ENCODE measurements at regions not wholly inside any gene's neighbourhood (a gene's known extent, or its start where the extent isn't known, plus 50 kb on each side); places are given as distances from the start of the nearest gene placed in this dataset.

DNA sequence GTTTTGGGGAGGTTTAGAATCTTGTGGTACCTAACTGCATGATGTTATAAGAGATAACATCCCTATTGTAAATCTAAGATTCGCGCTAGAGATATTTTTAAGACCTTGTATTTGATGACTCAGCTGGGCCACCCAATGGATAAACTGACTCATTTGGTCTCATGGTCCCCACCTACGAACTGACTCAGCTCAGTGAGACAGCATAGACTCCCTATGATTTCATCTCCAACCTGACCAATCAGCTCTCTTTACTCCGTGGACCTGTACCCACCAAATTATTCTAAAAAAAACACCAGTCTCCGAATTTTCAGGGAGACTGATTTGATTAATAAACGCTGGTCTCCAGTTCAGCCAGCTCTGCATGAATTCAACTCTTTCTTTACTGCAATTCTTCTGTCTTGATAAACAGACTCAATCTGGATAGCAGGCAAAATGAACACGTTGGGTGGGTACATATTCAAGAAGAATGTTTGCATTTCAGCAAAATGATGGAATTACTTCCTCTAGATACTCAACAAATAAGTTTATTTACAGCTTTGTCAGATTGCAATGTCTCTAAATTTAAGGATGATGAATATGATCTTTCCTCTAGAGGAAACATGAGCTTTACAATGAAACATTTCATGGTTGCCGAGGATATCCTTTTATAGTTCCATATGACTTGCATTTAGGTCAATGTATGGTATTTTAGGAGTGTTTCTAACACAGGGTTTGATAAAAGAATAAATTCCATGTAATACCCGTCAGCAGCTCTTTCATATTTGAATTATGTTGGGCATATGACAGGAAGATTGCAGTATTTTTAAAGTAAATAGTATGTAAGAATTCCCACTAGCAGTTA is 516.6 kb upstream of the RGS18 start:
- Histone ChIP-seq H3K27ac (no peak overlapping the region), H3K9me3 (no peaks in the 10 kb centered on the region), H3K4me3 (no peak overlapping the region), H3K36me3 (no peaks in the 10 kb centered on the region), H3K4me1 (no peaks in the 10 kb centered on the region), H3K27me3 (no peaks in the 10 kb centered on the region)
- WGBS: 70% methylated on average over 9 of the region's 9 CpGs
- no peak for DNase-seq (ENCODE audit: low spot score in 2 of 2)
- TF ChIP-seq POLR2AphosphoS5 (IDR thresholded peaks at IDR 0.05) (no peak), EP300 (IDR thresholded peaks at IDR 0.05) (no peak), POLR2A (IDR thresholded peaks at IDR 0.05) (no peak)
- TF ChIP-seq, protein P1, sequence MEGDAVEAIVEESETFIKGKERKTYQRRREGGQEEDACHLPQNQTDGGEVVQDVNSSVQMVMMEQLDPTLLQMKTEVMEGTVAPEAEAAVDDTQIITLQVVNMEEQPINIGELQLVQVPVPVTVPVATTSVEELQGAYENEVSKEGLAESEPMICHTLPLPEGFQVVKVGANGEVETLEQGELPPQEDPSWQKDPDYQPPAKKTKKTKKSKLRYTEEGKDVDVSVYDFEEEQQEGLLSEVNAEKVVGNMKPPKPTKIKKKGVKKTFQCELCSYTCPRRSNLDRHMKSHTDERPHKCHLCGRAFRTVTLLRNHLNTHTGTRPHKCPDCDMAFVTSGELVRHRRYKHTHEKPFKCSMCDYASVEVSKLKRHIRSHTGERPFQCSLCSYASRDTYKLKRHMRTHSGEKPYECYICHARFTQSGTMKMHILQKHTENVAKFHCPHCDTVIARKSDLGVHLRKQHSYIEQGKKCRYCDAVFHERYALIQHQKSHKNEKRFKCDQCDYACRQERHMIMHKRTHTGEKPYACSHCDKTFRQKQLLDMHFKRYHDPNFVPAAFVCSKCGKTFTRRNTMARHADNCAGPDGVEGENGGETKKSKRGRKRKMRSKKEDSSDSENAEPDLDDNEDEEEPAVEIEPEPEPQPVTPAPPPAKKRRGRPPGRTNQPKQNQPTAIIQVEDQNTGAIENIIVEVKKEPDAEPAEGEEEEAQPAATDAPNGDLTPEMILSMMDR (IDR thresholded peaks at IDR 0.05): no peak

DNA sequence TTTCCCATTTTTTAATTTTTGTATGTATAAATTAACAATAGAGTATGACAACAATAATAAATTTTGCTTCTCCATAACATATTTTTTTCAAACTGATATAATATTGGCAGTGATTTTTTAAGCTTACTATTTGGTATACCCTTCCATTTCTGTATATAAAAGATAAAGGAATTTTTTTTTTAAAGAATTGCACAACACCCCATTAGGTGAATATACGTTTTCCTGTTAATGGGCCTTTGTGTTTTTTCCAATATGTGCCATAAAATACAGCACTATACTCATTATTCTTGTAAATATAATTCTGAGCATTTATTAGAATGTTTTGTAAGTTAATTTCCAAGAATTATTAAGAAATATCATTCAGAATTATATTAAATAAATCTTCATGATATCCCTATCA is 515.2 kb upstream of the RGS18 start:
- TF ChIP-seq EP300 (IDR thresholded peaks at IDR 0.05): no peak
- no peak for TF ChIP-seq POLR2AphosphoS5 (IDR thresholded peaks at IDR 0.05)
- TF ChIP-seq, protein P1 (IDR thresholded peaks at IDR 0.05): no peak
- TF ChIP-seq POLR2A (IDR thresholded peaks at IDR 0.05): no peak
- Histone ChIP-seq H3K4me1 (no peaks in the 10 kb centered on the region), H3K36me3 (no peaks in the 10 kb centered on the region), H3K27me3 (no peaks in the 10 kb centered on the region), H3K9me3 (no peaks in the 10 kb centered on the region), H3K4me3 (no peak overlapping the region), H3K27ac (no peak overlapping the region)
- no peak for DNase-seq (ENCODE audit: low spot score in 2 of 2)
- 63% methylated on average over 1 of the region's 1 CpG for WGBS

DNA sequence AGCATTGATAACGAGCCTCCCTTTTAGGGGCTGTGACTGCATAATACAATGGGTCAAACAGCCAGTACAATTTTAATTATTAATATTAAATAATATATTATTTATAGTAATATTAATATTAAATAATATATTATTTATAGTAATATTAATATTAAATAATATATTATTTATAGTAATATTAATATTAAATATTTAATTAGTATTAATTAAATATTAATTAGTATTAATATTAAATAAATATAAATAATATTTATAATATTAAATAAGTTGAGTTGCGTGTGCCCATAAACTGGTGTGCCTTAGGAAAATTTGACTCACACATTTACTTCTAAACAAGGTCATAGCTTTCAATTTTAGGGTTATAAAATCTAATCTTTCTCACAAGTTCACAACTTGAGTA is 509.3 kb upstream of the RGS18 start:
- no peak for DNase-seq (ENCODE audit: low spot score in 2 of 2)
- no peak overlapping the region for H3K27ac ChIP-seq
- 88% methylated on average over 2 of the region's 2 CpGs for WGBS
- no peak for TF ChIP-seq POLR2A (IDR thresholded peaks at IDR 0.05)
- TF ChIP-seq POLR2AphosphoS5 (IDR thresholded peaks at IDR 0.05): no peak
- TF ChIP-seq, protein P1 (IDR thresholded peaks at IDR 0.05): no peak
- no peak for TF ChIP-seq EP300 (IDR thresholded peaks at IDR 0.05)
- H3K9me3 ChIP-seq: no peaks in the 10 kb centered on the region
- no peaks in the 10 kb centered on the region for H3K36me3 ChIP-seq
- H3K27me3 ChIP-seq: no peaks in the 10 kb centered on the region
- H3K4me1 ChIP-seq: no peaks in the 10 kb centered on the region
- no peak overlapping the region for H3K4me3 ChIP-seq

DNA sequence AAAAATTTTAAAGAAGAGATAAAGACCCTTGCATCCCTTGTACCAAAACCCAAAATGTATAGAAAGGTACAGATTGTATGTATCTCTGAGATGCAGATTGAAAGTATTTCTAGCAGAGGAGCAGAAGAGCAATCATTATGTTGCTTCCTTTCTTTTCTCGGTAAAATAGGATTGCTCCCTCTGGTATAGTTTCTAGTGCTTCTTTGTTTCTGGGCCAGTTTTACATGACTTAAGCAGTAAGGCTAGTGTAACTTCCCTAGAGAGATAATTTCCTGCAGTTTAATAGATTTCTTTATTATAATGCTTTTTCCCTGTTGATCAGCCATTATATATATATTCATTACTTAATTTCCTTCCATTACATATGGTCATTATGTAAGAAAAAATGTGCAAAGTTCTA is 496.2 kb upstream of the RGS18 start:
- no peaks in the 10 kb centered on the region for H3K36me3 ChIP-seq
- H3K27ac ChIP-seq: no peak overlapping the region
- no peak overlapping the region for H3K4me3 ChIP-seq
- no peaks in the 10 kb centered on the region for H3K27me3 ChIP-seq
- 57% methylated on average over 1 of the region's 1 CpG for WGBS
- no peaks in the 10 kb centered on the region for H3K9me3 ChIP-seq
- no peaks in the 10 kb centered on the region for H3K4me1 ChIP-seq
- TF ChIP-seq, protein P1 (IDR thresholded peaks at IDR 0.05): no peak
- TF ChIP-seq POLR2A (IDR thresholded peaks at IDR 0.05): no peak
- no peak for TF ChIP-seq EP300 (IDR thresholded peaks at IDR 0.05)
- TF ChIP-seq POLR2AphosphoS5 (IDR thresholded peaks at IDR 0.05): no peak
- no peak for DNase-seq (ENCODE audit: low spot score in 2 of 2)

DNA sequence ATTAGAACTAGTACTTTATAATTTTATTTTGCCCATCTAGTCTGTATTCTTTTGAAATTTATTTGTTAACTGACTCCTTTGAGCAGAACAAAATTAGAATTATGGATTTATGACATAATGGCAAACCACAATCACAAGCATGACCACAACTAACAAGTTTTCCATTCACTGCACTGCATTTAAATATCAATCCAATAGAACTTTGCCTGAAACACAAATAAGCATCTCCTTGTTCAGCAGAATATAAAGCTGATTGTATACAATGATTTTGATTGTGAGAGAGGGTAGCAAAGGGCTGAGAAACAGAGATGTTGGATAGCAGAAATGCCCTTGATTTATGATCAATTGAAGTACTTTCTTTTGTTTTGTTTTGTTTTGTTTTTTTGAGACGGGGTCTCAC is 495.5 kb upstream of the RGS18 start:
- Histone ChIP-seq H3K9me3 (no peaks in the 10 kb centered on the region), H3K4me1 (no peaks in the 10 kb centered on the region)

More for the DNA sequence above, 495.5 kb upstream of the RGS18 start:
- TF ChIP-seq POLR2A (IDR thresholded peaks at IDR 0.05) (no peak), EP300 (IDR thresholded peaks at IDR 0.05) (no peak), POLR2AphosphoS5 (IDR thresholded peaks at IDR 0.05) (no peak)
- TF ChIP-seq, protein P1 (IDR thresholded peaks at IDR 0.05): no peak
- Histone ChIP-seq H3K36me3 (no peaks in the 10 kb centered on the region), H3K27ac (no peak overlapping the region), H3K4me3 (no peak overlapping the region), H3K27me3 (no peaks in the 10 kb centered on the region)
- 76% methylated on average over 1 of the region's 1 CpG for WGBS
- no peak for DNase-seq (ENCODE audit: low spot score in 2 of 2)

All from suprapubic skin (tissue), 4 donors.